Nephron progenitor cell (in vitro differentiated cells): ENCODE measurements at regions not wholly inside any gene's neighbourhood (a gene's known extent, or its start where the extent isn't known, plus 50 kb on each side); places are given as distances from the start of the nearest gene placed in this dataset.
"Not testable (repeated sequence)": the region's sequence is repeated elsewhere in the genome, so short reads cannot be mapped to it uniquely, and the experiment has no call there.

Experiments
- DNase-seq: peaks from one replicate; pipeline ENCODE4 v3.0.0; 2021
- H3K27ac Mint-ChIP-seq: 2 replicates; pipeline ENCODE4 v1.8.0; 2021; ENCODE audit warnings: mild to moderate bottlenecking, moderate library complexity, mixed read lengths
- H3K27me3 Mint-ChIP-seq: 2 replicates; pipeline ENCODE4 v1.8.0; 2021; ENCODE audit warnings: mild to moderate bottlenecking, low read depth, mixed read lengths; ENCODE audit not compliant: poor library complexity
- H3K36me3 Mint-ChIP-seq: 2 replicates; pipeline ENCODE4 v1.8.0; 2021; ENCODE audit warnings: low read depth, mixed read lengths
- H3K4me1 Mint-ChIP-seq: 2 replicates; pipeline ENCODE4 v1.8.0; 2021; ENCODE audit warnings: mixed read lengths
- H3K4me3 Mint-ChIP-seq: 2 replicates; pipeline ENCODE4 v1.8.0; 2021; ENCODE audit warnings: mild to moderate bottlenecking, moderate library complexity, mixed read lengths
- H3K9me3 Mint-ChIP-seq: 2 replicates; pipeline ENCODE4 v1.8.0; 2021; ENCODE audit warnings: mild to moderate bottlenecking, moderate library complexity, mixed read lengths
- TF ChIP-seq, protein P1 (sequence below): fragments of 200-600 bp; sonication (generic); IDR thresholded peaks from 2 replicates; pipeline ENCODE4 v1.5.0; 2021; ENCODE audit warnings: antibody characterized with exemption

GRCh38 chr5:148748702-148749392 lies 77.6 kb upstream of the ADRB2 start:
- peaks cover 13% of the 10 kb centered on the region for H3K9me3 Mint-ChIP-seq
- no peak overlapping the region for H3K4me3 Mint-ChIP-seq
- no peaks in the 10 kb centered on the region for H3K36me3 Mint-ChIP-seq
- TF ChIP-seq, protein P1, sequence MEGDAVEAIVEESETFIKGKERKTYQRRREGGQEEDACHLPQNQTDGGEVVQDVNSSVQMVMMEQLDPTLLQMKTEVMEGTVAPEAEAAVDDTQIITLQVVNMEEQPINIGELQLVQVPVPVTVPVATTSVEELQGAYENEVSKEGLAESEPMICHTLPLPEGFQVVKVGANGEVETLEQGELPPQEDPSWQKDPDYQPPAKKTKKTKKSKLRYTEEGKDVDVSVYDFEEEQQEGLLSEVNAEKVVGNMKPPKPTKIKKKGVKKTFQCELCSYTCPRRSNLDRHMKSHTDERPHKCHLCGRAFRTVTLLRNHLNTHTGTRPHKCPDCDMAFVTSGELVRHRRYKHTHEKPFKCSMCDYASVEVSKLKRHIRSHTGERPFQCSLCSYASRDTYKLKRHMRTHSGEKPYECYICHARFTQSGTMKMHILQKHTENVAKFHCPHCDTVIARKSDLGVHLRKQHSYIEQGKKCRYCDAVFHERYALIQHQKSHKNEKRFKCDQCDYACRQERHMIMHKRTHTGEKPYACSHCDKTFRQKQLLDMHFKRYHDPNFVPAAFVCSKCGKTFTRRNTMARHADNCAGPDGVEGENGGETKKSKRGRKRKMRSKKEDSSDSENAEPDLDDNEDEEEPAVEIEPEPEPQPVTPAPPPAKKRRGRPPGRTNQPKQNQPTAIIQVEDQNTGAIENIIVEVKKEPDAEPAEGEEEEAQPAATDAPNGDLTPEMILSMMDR, result no peak
- no peaks in the 10 kb centered on the region for H3K4me1 Mint-ChIP-seq
- no peak for DNase-seq
- peaks cover 3% of the 10 kb centered on the region for H3K27me3 Mint-ChIP-seq
- no peak overlapping the region for H3K27ac Mint-ChIP-seq

DNA sequence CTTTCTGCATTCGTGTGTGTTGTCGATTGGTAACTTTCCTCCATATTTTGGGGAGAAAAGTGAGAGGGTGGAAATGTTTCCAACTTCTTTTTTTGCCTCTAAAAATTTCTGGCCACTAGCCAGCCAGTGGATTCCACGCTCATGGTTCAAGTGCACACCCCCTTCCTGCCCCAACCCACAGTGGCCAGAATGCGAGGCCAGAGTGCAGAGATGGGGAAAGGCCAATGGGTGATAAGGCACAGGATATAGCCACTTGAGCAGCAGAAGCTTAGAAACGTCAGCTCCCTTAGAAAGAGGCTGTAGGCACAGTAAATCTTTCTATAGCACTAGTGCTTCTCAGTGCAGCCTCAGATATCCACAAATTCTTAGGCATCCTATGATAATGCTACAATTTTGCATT lies 75.8 kb upstream of the ADRB2 start:
- Mint-ChIP-seq H3K36me3 (no peaks in the 10 kb centered on the region), H3K27me3 (no peaks in the 10 kb centered on the region), H3K27ac (no peak overlapping the region), H3K4me3 (no peak overlapping the region), H3K4me1 (no peaks in the 10 kb centered on the region), H3K9me3 (peaks cover 29% of the 10 kb centered on the region)
- no peak for DNase-seq
- TF ChIP-seq, protein P1, result no peak

DNA sequence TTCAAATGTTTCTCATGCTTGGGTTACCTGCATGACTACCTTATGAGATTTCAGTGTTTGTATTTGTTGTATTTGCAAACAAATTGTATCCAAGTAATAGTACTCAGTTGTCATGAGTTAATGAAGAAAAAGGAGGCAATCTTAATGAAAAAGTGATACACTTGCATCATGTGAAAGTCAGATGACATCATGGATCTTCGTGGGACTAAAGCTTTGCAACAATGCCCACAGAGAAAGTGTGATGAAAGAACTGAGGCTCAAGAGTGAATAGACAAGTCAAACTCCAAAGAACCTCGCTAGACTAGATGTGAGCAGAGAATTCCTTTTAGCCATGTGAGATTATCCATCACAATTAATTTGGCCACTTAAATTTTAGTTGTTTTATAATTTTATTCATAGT lies 75.4 kb upstream of the ADRB2 start:
- Mint-ChIP-seq H3K9me3 (peaks cover 32% of the 10 kb centered on the region), H3K27ac (no peak overlapping the region), H3K4me1 (no peaks in the 10 kb centered on the region), H3K4me3 (no peak overlapping the region), H3K36me3 (no peaks in the 10 kb centered on the region), H3K27me3 (no peaks in the 10 kb centered on the region)
- DNase-seq, result no peak
- TF ChIP-seq, protein P1, result no peak

GRCh38 chr5:148752375-148752774 lies 74.0 kb upstream of the ADRB2 start:
- not testable (repeated sequence) for H3K27me3 Mint-ChIP-seq, H3K4me1 Mint-ChIP-seq, H3K36me3 Mint-ChIP-seq, H3K4me3 Mint-ChIP-seq, H3K27ac Mint-ChIP-seq, DNase-seq
- peaks cover 41% of the 10 kb centered on the region for H3K9me3 Mint-ChIP-seq

DNA sequence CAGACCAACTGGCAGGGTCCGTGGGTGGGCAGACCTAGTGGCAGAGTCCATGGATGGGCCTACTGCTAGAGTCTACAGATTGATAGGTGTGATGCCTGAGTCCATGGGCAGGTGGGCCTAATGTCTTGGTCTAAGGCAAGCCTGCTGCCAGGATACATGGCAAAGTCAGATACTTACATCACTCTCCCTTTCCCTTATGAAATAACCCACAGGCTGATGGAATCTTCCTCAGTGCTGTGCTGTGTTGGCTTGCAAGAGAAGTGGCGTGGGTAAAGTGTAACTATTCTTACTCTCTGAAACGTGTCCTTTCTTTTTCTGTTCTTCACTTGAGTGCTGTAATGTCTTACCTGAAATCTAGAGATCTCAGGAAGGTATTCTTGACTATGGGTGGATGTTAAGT lies 67.3 kb upstream of the ADRB2 start:
- DNase-seq, result no peak
- Mint-ChIP-seq H3K36me3 (no peaks in the 10 kb centered on the region), H3K4me3 (no peak overlapping the region), H3K27ac (no peak overlapping the region), H3K9me3 (peaks cover 26% of the 10 kb centered on the region), H3K27me3 (peaks cover 4% of the 10 kb centered on the region), H3K4me1 (no peaks in the 10 kb centered on the region)
- TF ChIP-seq, protein P1, result no peak

DNA sequence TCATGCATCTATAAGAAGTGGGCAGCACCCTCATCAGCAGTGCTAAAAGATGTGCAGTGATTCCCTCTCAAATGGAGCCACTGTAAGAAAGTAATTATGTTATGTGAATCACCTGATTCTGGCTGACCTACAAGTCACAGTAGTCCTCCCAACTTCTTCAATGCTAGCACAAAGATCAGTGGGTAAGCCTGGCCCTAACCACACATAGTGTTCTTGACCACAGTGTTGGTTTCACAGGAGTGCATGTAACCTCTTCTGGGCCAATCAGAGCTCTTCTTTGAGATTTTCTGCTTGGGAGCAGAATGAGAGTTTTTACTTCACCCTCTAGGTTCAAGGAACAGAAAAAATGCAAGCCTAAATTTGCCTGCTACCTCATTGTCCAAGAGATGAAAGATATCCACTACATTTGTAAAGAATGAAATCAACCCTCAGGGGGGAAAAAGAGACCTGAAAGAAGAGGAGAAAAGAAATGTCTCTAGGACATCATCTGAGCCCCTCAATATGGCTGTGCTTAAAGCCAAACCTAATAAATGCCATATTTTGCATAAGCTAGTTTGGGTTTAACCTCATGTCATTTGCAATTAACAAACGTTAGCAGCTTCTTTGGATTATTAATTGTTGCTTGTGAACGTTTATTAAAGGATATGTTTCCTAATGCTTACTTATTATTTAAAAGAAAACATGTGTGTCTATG lies 65.3 kb upstream of the ADRB2 start:
- TF ChIP-seq, protein P1, result no peak
- H3K36me3 Mint-ChIP-seq, result no peaks in the 10 kb centered on the region
- peaks cover 10% of the 10 kb centered on the region for H3K27me3 Mint-ChIP-seq
- H3K4me1 Mint-ChIP-seq, result no peaks in the 10 kb centered on the region
- DNase-seq, result no peak
- H3K9me3 Mint-ChIP-seq, result peaks cover 8% of the 10 kb centered on the region
- no peak overlapping the region for H3K27ac Mint-ChIP-seq
- H3K4me3 Mint-ChIP-seq, result no peak overlapping the region
